Amygdala (tissue), 56 donors: ENCODE measurements at regions not wholly inside any gene's neighbourhood (a gene's known extent, or its start where the extent isn't known, plus 50 kb on each side); places are given as distances from the start of the nearest gene placed in this dataset.

ENCODE experiments used
- DNase-seq, 56 donors: peaks; one replicate each; lab custom pipeline; 2025; lab: John Stamatoyannopoulos, UW

GRCh38 chr20:11582060-11582459, 335.6 kb upstream of the BTBD3 start:
- no peak for DNase-seq

- no peak for DNase-seq
Observed at GRCh38 chr20:11585752-11586352, 331.8 kb upstream of the BTBD3 start.

DNA sequence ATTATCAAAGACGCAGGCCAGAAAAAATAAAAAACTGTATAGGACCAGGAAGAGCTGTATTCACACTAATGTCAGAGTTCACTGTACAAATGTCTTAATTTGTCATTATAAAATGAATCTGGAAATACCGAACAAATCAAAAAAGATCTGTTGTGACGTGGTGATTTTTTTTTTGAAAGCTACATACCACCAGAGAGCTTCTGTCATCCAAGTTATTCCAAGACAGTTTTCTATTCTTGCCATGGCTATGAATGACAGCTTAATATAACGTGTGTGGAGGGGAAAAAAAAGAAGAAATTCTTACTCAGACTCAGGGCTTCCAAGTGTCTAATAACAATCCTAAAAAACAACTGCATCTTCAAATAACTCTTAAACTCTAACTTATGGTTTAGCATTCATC, 328.8 kb upstream of the BTBD3 start:
- no peak for DNase-seq

DNA sequence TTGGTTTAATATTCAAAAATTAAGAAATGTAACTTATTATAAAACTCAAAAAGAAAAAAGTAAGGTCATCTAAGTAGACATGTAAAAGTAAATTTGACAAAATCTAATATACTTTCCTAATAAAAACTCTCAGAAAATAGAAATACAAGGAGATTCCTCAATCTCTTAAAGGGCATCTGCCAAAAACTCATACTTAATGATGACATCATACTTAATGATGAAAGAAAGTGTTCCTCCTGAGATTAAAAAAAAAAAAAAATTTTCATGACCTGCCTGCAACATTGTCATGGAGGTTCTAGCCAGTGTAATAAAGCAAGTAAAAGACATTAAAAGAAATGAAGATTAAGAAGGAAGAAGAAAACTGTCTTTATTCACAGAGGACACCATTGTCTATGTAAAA, 325.7 kb upstream of the BTBD3 start:
- DNase-seq, result no peak

- DNase-seq, result no peak
Observed at GRCh38 chr20:11604339-11604738, 313.4 kb upstream of the BTBD3 start.

DNA sequence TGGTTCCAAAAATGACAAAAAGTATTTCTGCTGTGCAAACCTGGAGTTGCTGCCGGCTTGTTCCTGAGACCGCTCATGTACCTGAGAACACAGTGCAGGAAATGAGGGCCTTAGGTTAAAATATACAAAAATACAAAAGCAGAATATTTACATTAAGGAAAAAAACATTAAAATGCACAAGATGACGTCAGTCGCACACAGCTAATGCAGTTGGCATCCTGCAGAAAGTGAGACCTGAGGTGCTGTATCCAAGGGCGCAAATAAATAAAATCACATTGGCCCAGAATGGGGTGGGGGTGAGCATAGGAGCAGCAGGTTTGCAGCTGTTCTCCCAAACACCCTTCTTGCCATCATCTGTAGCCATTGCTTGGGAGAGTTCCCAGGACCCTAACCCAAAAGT, 310.6 kb upstream of the BTBD3 start:
- no peak for DNase-seq

DNA sequence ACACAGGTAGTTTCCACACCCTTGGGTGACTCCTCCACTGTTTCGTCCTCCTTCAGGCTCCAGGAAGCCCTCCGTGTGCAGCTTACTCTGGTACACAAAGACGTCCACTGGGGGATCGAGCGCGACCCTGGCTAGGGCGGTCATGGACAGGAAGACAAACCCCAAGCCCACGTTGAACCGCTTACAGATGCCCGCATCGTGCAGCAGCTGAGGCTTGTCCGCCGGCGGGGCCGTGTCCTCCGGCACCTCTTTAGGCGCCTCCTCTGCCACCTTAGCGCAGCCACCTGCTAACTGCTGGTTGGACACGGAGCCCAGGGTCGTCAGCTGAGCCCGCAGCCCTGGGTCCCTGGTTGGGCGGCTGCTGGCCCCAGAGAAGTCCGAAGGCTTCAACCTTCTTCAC, 309.0 kb upstream of the BTBD3 start:
- no peak for DNase-seq

DNA sequence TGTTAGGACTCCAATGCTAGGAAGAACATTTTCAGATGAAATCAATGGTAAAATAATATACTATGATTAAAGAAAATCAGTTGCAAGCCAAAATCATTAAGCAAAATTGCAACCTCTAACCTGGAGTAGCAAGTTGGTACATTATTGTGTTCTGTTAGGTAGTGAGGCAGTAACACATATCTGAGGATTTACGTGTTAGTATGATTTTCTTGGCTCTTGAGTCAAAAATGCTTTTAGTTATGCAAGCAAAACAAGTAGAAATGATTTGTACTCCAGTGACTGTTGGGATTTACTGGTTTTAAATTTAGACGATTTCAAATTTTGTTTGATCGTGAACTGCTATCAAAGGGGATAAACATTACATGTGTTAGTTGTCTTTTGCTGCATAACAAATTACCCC, 293.0 kb upstream of the BTBD3 start:
- no peak for DNase-seq

GRCh38 chr20:11626551-11626950, 291.1 kb upstream of the BTBD3 start:
- no peak for DNase-seq

DNA sequence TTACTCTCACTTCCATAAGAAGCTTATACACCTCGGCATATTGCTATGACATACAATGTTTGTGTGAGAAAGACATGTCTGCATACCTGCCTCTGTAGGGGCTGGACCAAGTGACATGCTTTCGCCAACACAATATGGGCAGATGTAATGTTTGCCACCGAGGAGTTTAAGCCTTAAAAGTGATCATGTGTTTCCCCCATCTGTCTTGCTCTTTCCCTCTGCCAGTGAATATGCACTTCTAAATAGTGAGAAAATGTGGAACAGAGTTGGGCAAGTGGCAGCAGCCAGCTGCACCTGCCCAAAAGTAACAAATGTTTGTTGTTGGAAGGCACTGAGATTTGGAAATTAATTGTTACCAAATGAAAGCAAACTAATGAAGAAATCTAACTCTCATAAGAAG, 274.8 kb upstream of the BTBD3 start:
- DNase-seq, result no peak

- no peak for DNase-seq
Observed at GRCh38 chr20:11646359-11646758, 271.3 kb upstream of the BTBD3 start.

DNA sequence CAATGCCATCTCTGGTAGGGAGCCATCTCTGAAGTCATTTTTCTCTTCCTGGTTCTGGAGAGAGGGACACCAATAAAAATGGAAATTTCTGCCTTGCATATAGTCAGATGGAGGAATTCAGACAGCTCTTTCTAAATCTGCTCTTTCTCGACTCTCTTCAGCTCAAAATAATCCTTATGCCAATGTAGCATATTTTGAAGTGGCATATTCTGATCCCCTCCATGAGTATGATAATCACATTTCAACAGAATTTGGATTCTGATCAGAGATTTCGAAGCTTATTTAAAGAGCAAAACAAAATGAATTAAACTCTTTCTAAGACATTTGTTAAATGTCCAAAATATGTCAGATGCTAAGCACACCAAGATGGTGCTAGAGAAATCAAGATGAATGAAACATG, 267.1 kb upstream of the BTBD3 start:
- DNase-seq, result no peak

DNA sequence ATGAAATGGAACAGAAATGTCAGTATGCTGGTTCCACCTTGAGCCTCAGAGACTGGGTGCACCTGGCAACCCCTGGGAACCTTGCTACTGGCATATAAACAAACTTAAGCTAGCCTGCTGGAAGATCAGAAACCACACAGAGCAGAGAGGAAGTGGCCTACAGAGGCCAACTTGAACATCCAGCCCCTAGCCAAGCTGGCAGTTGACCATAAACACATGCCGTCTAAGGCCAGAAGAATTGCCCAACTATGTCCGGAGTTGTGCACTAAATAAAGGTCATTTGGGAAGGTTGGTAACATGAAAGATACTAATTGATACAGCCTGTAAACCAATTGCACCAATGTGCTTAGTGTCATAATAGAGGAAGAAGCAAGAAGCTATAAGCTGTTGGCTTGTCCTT, 266.6 kb upstream of the BTBD3 start:
- DNase-seq, result no peak

GRCh38 chr20:11651647-11652046, 266.0 kb upstream of the BTBD3 start:
- no peak for DNase-seq

GRCh38 chr20:11652128-11652527, 265.6 kb upstream of the BTBD3 start:
- no peak for DNase-seq

DNA sequence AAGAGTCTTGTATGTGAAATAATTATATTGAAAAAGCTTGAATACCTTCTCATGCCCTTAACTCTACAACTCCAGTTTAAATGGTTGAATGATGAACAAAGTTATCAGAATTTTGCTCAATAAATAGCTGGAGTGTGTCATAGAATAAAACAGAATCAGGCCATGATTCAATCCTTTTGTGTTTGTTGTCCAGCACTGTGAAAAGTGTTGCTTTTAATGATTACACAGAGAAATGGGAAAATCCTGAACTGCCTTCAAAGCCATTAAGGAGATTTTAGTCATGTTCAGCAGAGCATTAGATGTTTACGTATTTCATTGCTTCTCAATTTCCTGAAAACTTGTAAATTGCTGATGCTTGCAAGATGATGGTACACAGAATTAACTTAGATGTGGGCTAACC, 262.9 kb upstream of the BTBD3 start:
- DNase-seq, result no peak

DNA sequence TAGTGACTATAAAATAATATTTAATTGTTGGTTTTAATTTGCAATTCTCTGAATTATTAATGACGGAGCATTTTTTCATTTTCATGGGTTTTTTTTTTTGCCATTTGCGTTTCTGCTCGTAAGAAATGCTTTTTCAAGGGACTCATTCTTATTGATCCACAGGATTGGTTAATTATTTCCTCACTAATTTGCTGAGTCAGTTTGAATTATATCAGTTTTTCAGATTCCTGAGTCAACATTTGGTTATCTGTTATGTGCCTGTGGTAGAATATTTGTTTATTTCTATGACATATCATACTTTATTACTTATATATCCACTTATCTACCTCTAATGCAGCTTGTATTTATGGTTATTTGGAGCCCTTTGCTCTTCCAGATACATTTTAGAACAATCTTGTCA, 257.0 kb upstream of the BTBD3 start:
- DNase-seq, result no peak

- no peak for DNase-seq
Observed at GRCh38 chr20:11671015-11671511, 246.6 kb upstream of the BTBD3 start.

- peak in 5 of 56 donors; percentile 0 to 13 (median 2) for DNase-seq
Observed at GRCh38 chr20:11672959-11673358, 244.7 kb upstream of the BTBD3 start.

DNA sequence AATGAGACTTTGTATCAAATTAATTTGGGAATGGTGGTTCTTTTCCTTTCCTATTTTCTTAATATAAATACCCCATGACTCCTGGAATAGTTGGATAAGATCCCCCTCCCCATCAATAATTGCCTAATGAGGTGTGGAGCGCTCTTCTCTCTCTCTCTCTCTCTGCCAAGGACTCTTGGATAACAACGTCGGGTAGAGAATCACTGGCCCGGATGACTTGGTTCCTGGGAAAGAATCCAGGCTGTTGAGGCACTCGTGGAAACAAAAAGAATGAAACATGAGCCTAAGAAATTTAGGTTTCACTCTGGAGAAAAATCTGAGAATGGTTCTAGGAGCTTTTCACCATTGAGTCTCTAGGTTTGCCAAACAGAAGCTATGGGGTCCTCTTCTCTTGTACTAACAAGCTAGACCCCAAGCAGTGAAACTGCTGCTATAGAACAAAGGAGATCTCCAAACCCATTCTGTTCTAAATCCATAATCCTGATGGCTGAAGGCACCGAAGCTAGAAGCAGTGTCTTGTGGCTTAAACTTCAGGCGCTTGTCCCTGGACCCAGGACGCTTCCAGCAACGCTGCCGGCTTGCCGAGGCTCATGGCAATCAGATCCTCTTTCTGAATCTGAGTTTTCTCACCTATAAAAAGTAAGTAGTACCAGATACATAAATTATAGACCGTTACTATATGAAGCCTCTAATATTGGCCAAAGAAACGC, 241.6 kb upstream of the BTBD3 start:
- DNase-seq, result peak in 8 of 56 donors; percentile 1 to 30 (median 6)

- peak in 29 of 56 donors; percentile 1 to 49 (median 14) for DNase-seq
Observed at GRCh38 chr20:11676630-11677287, 240.9 kb upstream of the BTBD3 start.

DNA sequence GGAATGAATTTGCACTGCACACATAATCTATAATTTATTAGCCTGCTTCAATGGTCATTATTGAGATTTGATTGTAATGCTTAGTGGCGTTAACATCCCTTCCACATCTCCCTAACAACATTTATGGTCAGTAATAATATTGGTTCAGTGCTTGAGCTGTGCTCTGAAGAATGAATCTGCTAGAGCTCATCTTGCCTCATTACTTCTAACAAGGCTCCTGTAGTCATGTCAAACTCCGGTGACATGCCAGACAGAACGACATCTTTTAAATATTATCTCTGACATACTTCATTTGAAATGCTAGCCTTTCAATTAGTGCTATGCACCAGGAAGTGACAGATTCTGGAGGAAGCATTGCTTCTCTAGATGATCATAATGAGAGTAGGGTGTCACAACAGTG, 240.3 kb upstream of the BTBD3 start:
- no peak for DNase-seq
